PC-9 (cell line): ENCODE measurements at regions not wholly inside any gene's neighbourhood (a gene's known extent, or its start where the extent isn't known, plus 50 kb on each side); places are given as distances from the start of the nearest gene placed in this dataset.

Experiments
- BruUV-seq: library from RNA; stranded (reverse); fragments of 400-500 nt; replicated peaks from 2 replicates; lab custom pipeline; 2021; lab: Mats Ljungman, UMichigan
- CTCF ChIA-PET: fragments of 300-600 bp; sonication (Branson Sonifier 250); formaldehyde crosslinking; loops from one replicate; lab custom pipeline; 2022; ENCODE audit warnings: antibody characterized with exemption; lab: Charles Lee
- POLR2A ChIA-PET: fragments of 300-600 bp; sonication (Branson Sonifier 250); formaldehyde crosslinking; loops from one replicate; lab custom pipeline; 2022; ENCODE audit warnings: antibody characterized with exemption; ENCODE audit not compliant: unreplicated experiment; lab: Charles Lee
- DNase-seq, 2 experiments: peaks; one replicate each; pipeline versions ENCODE4 v3.0.0 to v3.0.0-alpha.2; 2015 to 2022; ENCODE audit warnings: mixed read lengths in 1 of 2
- H2AFZ ChIP-seq: fragments of 200-600 bp; sonication (generic); 2 replicates; pipeline ENCODE4 v1.8.1; 2017; ENCODE audit warnings: antibody characterized with exemption
- H3F3A ChIP-seq: fragments of 200-600 bp; sonication (generic); 2 replicates; pipeline ENCODE4 v1.8.1; 2017; ENCODE audit warnings: antibody characterized with exemption, mild to moderate bottlenecking, low read depth; ENCODE audit not compliant: insufficient read depth
- H3K27ac ChIP-seq: fragments of 200-600 bp; sonication (generic); 2 replicates; pipeline ENCODE4 v1.6.1; 2016; ENCODE audit warnings: mixed run types
- H3K27me3 ChIP-seq: fragments of 200-600 bp; sonication (generic); 2 replicates; pipeline ENCODE4 v1.6.1; 2016; ENCODE audit warnings: low read depth, mixed run types; ENCODE audit not compliant: insufficient read depth
- H3K36me3 ChIP-seq: fragments of 200-600 bp; sonication (generic); 2 replicates; pipeline ENCODE4 v1.6.1; 2016; ENCODE audit warnings: low read depth, mixed run types
- H3K4me1 ChIP-seq: fragments of 200-600 bp; sonication (generic); replicated peaks from 2 replicates; pipeline ENCODE4 v1.6.1; 2016; ENCODE audit warnings: mixed run types; ENCODE audit not compliant: insufficient read depth
- H3K4me2 ChIP-seq: fragments of 200-600 bp; sonication (generic); 2 replicates; pipeline ENCODE4 v1.6.1; 2017; ENCODE audit warnings: mixed run types
- H3K4me3 ChIP-seq: fragments of 200-600 bp; sonication (generic); 2 replicates; pipeline ENCODE4 v1.6.1; 2016; ENCODE audit warnings: mixed run types
- H3K79me2 ChIP-seq: fragments of 200-600 bp; sonication (generic); 2 replicates; pipeline ENCODE4 v1.6.1; 2017; ENCODE audit warnings: low read depth, mixed run types
- H3K9me2 ChIP-seq: fragments of 200-600 bp; sonication (generic); 2 replicates; pipeline ENCODE4 v1.8.1; 2017; ENCODE audit warnings: mild to moderate bottlenecking; ENCODE audit not compliant: insufficient read depth
- H3K9me3 ChIP-seq: fragments of 200-600 bp; sonication (generic); 2 replicates; pipeline ENCODE4 v1.8.1; 2016; ENCODE audit warnings: low read depth; ENCODE audit not compliant: insufficient read depth
- H4K20me1 ChIP-seq: fragments of 200-600 bp; sonication (generic); 2 replicates; pipeline ENCODE4 v1.8.1; 2017; ENCODE audit not compliant: insufficient read depth
- CTCF ChIP-seq: fragments of 200-600 bp; sonication (generic); conservative IDR thresholded peaks from 2 replicates; pipeline ENCODE4 v1.6.1; 2017; ENCODE audit warnings: mixed run types, antibody characterized with exemption, mild to moderate bottlenecking, moderate library complexity
- EZH2 ChIP-seq: fragments of 200-600 bp; sonication (generic); IDR thresholded peaks from 2 replicates; pipeline ENCODE4 v1.8.0; 2017; ENCODE audit warnings: antibody characterized with exemption, low read depth
- intact Hi-C: fragments of 100-400 bp; cut with micrococcal nuclease; formaldehyde crosslinking; loops from one replicate; pipeline ENCODE4 v1.10.0; 2022; ENCODE audit not compliant: unreplicated experiment

- Histone ChIP-seq H3F3A (no peaks in the 10 kb centered on the region), H3K4me2 (no peak overlapping the region), H2AFZ (no peak overlapping the region), H3K79me2 (no peaks in the 10 kb centered on the region), H3K36me3 (no peaks in the 10 kb centered on the region), H3K9me3 (no peaks in the 10 kb centered on the region), H4K20me1 (no peaks in the 10 kb centered on the region), H3K4me1 (no peaks in the 10 kb centered on the region), H3K4me3 (no peak overlapping the region), H3K27me3 (no peaks in the 10 kb centered on the region), H3K27ac (no peak overlapping the region), H3K9me2 (no peaks in the 10 kb centered on the region)
- intact Hi-C loops: no loop called here
- BruUV-seq: no TSS peak
- ChIA-PET CTCF (interaction anchor here (0.6 kb wide), 1 partner anchor 8 kb away, joined by 3 read pairs; no protein-coding TSS in a partner anchor), POLR2A (no interaction called here)
- no peak for DNase-seq
- TF ChIP-seq CTCF (no peak), EZH2 (no peak)
Observed at GRCh38 chr11:42049186-42049585, 589.7 kb upstream of the LRRC4C start.

- H3K4me1 ChIP-seq: no peaks in the 10 kb centered on the region
- no peaks in the 10 kb centered on the region for H4K20me1 ChIP-seq
- no peaks in the 10 kb centered on the region for H3K27me3 ChIP-seq
- H3F3A ChIP-seq: no peaks in the 10 kb centered on the region
- H3K36me3 ChIP-seq: no peaks in the 10 kb centered on the region
- H3K27ac ChIP-seq: no peak overlapping the region
- no peaks in the 10 kb centered on the region for H3K9me3 ChIP-seq
- no peak for TF ChIP-seq CTCF
- no peak for TF ChIP-seq EZH2
- no peak overlapping the region for H2AFZ ChIP-seq
- intact Hi-C loops: no loop called here
- ChIA-PET POLR2A (no interaction called here), CTCF (interaction anchor here (0.6 kb wide), 1 partner anchor 8 kb away, joined by 3 read pairs; no protein-coding TSS in a partner anchor)
- no peaks in the 10 kb centered on the region for H3K9me2 ChIP-seq
- no peaks in the 10 kb centered on the region for H3K79me2 ChIP-seq
- no peak overlapping the region for H3K4me2 ChIP-seq
- BruUV-seq: no TSS peak
- H3K4me3 ChIP-seq: no peak overlapping the region
- no peak for DNase-seq
Observed at GRCh38 chr11:42049650-42050049, 590.2 kb upstream of the LRRC4C start.

GRCh38 chr11:42054351-42054900, 595.0 kb upstream of the LRRC4C start:
- CTCF ChIA-PET: no interaction called here
- Histone ChIP-seq H3K79me2 (no peaks in the 10 kb centered on the region), H3F3A (no peaks in the 10 kb centered on the region), H4K20me1 (no peaks in the 10 kb centered on the region), H2AFZ (no peak overlapping the region), H3K4me1 (no peaks in the 10 kb centered on the region), H3K9me3 (no peaks in the 10 kb centered on the region), H3K27me3 (no peaks in the 10 kb centered on the region), H3K4me2 (no peak overlapping the region), H3K36me3 (no peaks in the 10 kb centered on the region), H3K9me2 (no peaks in the 10 kb centered on the region), H3K27ac (no peak overlapping the region), H3K4me3 (no peak overlapping the region)
- DNase-seq: no peak
- intact Hi-C loops: no loop called here
- POLR2A ChIA-PET: no interaction called here
- TF ChIP-seq CTCF (no peak), EZH2 (no peak)
- BruUV-seq: no TSS peak
